MCF 10A (cell line): ENCODE measurements at regions not wholly inside any gene's neighbourhood (a gene's known extent, or its start where the extent isn't known, plus 50 kb on each side); places are given as distances from the start of the nearest gene placed in this dataset.

Experiments
- BruUV-seq: library from RNA; stranded (reverse); fragments of 400-500 nt; replicated peaks from 2 replicates; lab custom pipeline; 2021; lab: Mats Ljungman, UMichigan
- CTCF ChIA-PET: fragments of 300-600 bp; sonication (Branson Sonifier 250); formaldehyde crosslinking; extraction: SDS; loops from one replicate; lab custom pipeline; 2021; ENCODE audit warnings: antibody characterized with exemption, inconsistent platforms; lab: Yijun Ruan, JAX
- POLR2A ChIA-PET: fragments of 300-600, 350-650 bp; sonication (Branson Sonifier 250); formaldehyde crosslinking; extraction: SDS; loops from one replicate; lab custom pipeline; 2020; ENCODE audit warnings: antibody characterized with exemption, inconsistent platforms; lab: Yijun Ruan, JAX
- DNase-seq: peaks from one replicate; pipeline ENCODE4 v3.0.0-alpha.2; 2018; ENCODE audit not compliant: unreplicated experiment
- H3K27ac Mint-ChIP-seq: one replicate; pipeline ENCODE4 v1.8.0; 2022; ENCODE audit warnings: mild to moderate bottlenecking, low read depth, mixed read lengths; ENCODE audit not compliant: unreplicated experiment
- H3K27me3 Mint-ChIP-seq: one replicate; pipeline ENCODE4 v1.8.0; 2022; ENCODE audit warnings: mixed read lengths; ENCODE audit not compliant: insufficient read depth, unreplicated experiment
- H3K36me3 Mint-ChIP-seq: one replicate; pipeline ENCODE4 v1.8.0; 2022; ENCODE audit warnings: mild to moderate bottlenecking, moderate library complexity, mixed read lengths; ENCODE audit not compliant: insufficient read depth, unreplicated experiment
- H3K4me1 Mint-ChIP-seq: one replicate; pipeline ENCODE4 v1.8.0; 2022; ENCODE audit warnings: mixed read lengths; ENCODE audit not compliant: insufficient read depth, unreplicated experiment
- H3K4me3 Mint-ChIP-seq: one replicate; pipeline ENCODE4 v1.8.0; 2022; ENCODE audit warnings: mild to moderate bottlenecking, moderate library complexity, mixed read lengths; ENCODE audit not compliant: unreplicated experiment
- H3K9me3 Mint-ChIP-seq: one replicate; pipeline ENCODE4 v1.8.0; 2022; ENCODE audit warnings: mixed read lengths; ENCODE audit not compliant: unreplicated experiment
- intact Hi-C: fragments of 100-400 bp; cut with micrococcal nuclease; formaldehyde crosslinking; loops from 2 replicates; pipeline ENCODE4 v1.14.1; 2022
- TF ChIP-seq, protein P1 (sequence below): fragments of 200-600 bp; IDR thresholded peaks from one replicate; pipeline ENCODE4 v1.8.0; 2022; ENCODE audit warnings: antibody characterized with exemption, mild to moderate bottlenecking; ENCODE audit not compliant: unreplicated experiment

DNA sequence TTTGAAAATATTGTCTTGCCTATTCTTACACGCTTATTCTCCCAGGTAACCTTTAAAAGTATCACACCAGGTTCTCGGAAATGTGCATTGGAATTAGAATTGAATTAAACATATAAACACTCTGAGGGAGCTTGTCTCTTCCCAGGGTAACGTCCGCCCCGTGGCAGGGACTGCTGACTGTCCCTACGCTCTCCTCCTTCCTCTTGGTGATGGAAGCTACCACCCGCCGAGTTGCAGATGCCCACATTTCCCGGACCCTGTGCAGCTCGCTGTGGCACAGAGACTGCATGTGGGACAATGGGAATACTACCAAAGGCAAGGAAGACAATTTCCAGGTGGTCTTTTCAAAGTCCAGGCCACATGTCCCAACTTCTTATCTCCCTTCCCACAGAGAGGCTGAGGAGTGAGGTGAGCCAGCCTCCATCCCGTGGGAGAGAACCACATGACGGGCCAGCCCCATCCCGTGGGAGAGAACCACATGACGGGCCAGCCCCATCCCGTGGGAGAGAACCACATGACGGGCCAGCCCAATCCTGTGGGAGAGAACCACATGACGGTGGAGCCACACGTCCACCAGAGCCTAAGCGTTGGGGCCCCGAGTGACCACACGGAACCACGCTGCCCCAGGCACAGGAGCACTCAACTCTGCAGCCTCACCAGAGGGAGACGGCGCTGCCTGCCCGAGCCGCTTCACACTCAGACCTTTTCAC is 249.4 kb upstream of the IRX1 start:
- no peaks in the 10 kb centered on the region for H3K4me1 Mint-ChIP-seq
- ChIA-PET POLR2A (no interaction called here), CTCF (no interaction called here)

GRCh38 chr5:3345195-3345594 is 250.4 kb upstream of the IRX1 start:
- Mint-ChIP-seq H3K27me3 (no peaks in the 10 kb centered on the region), H3K36me3 (no peaks in the 10 kb centered on the region), H3K4me3 (no peak overlapping the region), H3K9me3 (peaks cover 13% of the 10 kb centered on the region), H3K27ac (no peak overlapping the region), H3K4me1 (no peaks in the 10 kb centered on the region)
- DNase-seq: no peak
- BruUV-seq: no TSS peak
- intact Hi-C loops: no loop called here
- ChIA-PET CTCF (no interaction called here), POLR2A (no interaction called here)
- TF ChIP-seq, protein P1, sequence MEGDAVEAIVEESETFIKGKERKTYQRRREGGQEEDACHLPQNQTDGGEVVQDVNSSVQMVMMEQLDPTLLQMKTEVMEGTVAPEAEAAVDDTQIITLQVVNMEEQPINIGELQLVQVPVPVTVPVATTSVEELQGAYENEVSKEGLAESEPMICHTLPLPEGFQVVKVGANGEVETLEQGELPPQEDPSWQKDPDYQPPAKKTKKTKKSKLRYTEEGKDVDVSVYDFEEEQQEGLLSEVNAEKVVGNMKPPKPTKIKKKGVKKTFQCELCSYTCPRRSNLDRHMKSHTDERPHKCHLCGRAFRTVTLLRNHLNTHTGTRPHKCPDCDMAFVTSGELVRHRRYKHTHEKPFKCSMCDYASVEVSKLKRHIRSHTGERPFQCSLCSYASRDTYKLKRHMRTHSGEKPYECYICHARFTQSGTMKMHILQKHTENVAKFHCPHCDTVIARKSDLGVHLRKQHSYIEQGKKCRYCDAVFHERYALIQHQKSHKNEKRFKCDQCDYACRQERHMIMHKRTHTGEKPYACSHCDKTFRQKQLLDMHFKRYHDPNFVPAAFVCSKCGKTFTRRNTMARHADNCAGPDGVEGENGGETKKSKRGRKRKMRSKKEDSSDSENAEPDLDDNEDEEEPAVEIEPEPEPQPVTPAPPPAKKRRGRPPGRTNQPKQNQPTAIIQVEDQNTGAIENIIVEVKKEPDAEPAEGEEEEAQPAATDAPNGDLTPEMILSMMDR: no peak

More for the DNA sequence above, 249.4 kb upstream of the IRX1 start:
- H3K4me3 Mint-ChIP-seq: no peak overlapping the region
- BruUV-seq: no TSS peak
- TF ChIP-seq, protein P1: no peak
- peaks cover 13% of the 10 kb centered on the region for H3K9me3 Mint-ChIP-seq
- H3K27ac Mint-ChIP-seq: no peak overlapping the region
- intact Hi-C loops: no loop called here
- H3K27me3 Mint-ChIP-seq: no peaks in the 10 kb centered on the region
- no peaks in the 10 kb centered on the region for H3K36me3 Mint-ChIP-seq
- no peak for DNase-seq

- TF ChIP-seq, protein P1: no peak
- CTCF ChIA-PET: interaction anchor here (0.5 kb wide), 1 partner anchor 214 kb away, joined by 3 read pairs; no protein-coding TSS in a partner anchor
- no peaks in the 10 kb centered on the region for H3K4me1 Mint-ChIP-seq
- no peaks in the 10 kb centered on the region for H3K36me3 Mint-ChIP-seq
- H3K9me3 Mint-ChIP-seq: peaks cover 8% of the 10 kb centered on the region
- H3K27me3 Mint-ChIP-seq: no peaks in the 10 kb centered on the region
- BruUV-seq: no TSS peak
- no peak for DNase-seq
- intact Hi-C loops: no loop called here
- no peak overlapping the region for H3K4me3 Mint-ChIP-seq
- H3K27ac Mint-ChIP-seq: no peak overlapping the region
- POLR2A ChIA-PET: no interaction called here
These were observed 251.0 kb upstream of the IRX1 start for GRCh38 chr5:3344671-3345070.

DNA sequence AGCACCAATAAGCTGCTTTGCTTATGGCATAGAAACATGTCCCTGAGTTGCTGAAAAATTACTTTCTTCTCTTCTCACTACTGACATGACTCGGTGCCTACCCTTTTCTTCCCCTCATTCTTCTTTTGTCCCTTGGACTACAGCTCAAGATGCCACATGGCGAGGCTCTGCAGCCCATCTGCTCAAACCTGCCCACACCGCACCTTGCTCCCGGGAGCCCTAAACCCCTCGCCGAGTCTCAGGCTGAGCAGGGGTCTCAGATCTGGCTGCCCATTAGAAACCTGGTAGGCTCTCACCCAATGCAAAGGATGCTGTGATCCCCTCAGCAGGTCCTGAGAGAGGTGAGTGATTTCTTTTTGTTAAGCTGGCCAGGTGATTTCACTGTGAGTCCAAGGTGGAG is 251.7 kb upstream of the IRX1 start:
- Mint-ChIP-seq H3K36me3 (no peaks in the 10 kb centered on the region), H3K4me1 (no peaks in the 10 kb centered on the region), H3K9me3 (peaks cover 7% of the 10 kb centered on the region), H3K27ac (no peak overlapping the region), H3K27me3 (no peaks in the 10 kb centered on the region), H3K4me3 (no peak overlapping the region)
- TF ChIP-seq, protein P1: no peak
- no peak for DNase-seq
- intact Hi-C loops: no loop called here
- CTCF ChIA-PET: no interaction called here
- POLR2A ChIA-PET: interaction anchor here (0.7 kb wide), 1 partner anchor 947 kb away, joined by 3 read pairs; no protein-coding TSS in a partner anchor
- no TSS peak for BruUV-seq
